GM19468 (cell line): ENCODE measurements at regions not wholly inside any gene's neighbourhood (a gene's known extent, or its start where the extent isn't known, plus 50 kb on each side); places are given as distances from the start of the nearest gene placed in this dataset.
"Not testable (repeated sequence)": the region's sequence is repeated elsewhere in the genome, so short reads cannot be mapped to it uniquely, and the experiment has no call there.

Source experiments
- ATAC-seq: cut with Tn5 transposase; IDR thresholded peaks from one replicate; pipeline ENCODE4 v1.9.1; 2021; ENCODE audit warnings: mild to moderate bottlenecking, moderate library complexity, moderate number of reproducible peaks; ENCODE audit not compliant: unreplicated experiment; ENCODE audit errors: extremely low read depth

- ATAC-seq: not testable (repeated sequence)
Measured at GRCh38 chr21:5101749-5102148, 5419.6 kb upstream of the TPTE start.

GRCh38 chr21:5103880-5104561, 5417.4 kb upstream of the TPTE start:
- ATAC-seq: not testable (repeated sequence)

GRCh38 chr21:5104562-5104928, 5416.8 kb upstream of the TPTE start:
- ATAC-seq: not testable (repeated sequence)

GRCh38 chr21:5105939-5106708, 5415.3 kb upstream of the TPTE start:
- ATAC-seq: peak; percentile 12

GRCh38 chr21:5106767-5107464, 5414.5 kb upstream of the TPTE start:
- ATAC-seq: not testable (repeated sequence)

- ATAC-seq: not testable (repeated sequence)
Measured at GRCh38 chr21:5107637-5108036, 5413.7 kb upstream of the TPTE start.

- not testable (repeated sequence) for ATAC-seq
Measured at GRCh38 chr21:5108048-5108775, 5413.2 kb upstream of the TPTE start.

GRCh38 chr21:5111197-5111596, 5410.2 kb upstream of the TPTE start:
- not testable (repeated sequence) for ATAC-seq

- ATAC-seq: not testable (repeated sequence)
Measured at GRCh38 chr21:5113092-5113491, 5408.3 kb upstream of the TPTE start.

GRCh38 chr21:5114468-5114867, 5406.9 kb upstream of the TPTE start:
- ATAC-seq: not testable (repeated sequence)

GRCh38 chr21:5114893-5115645, 5406.3 kb upstream of the TPTE start:
- ATAC-seq: not testable (repeated sequence)

GRCh38 chr21:5115646-5116343, 5405.6 kb upstream of the TPTE start:
- not testable (repeated sequence) for ATAC-seq

- not testable (repeated sequence) for ATAC-seq
Measured at GRCh38 chr21:5116344-5117123, 5404.8 kb upstream of the TPTE start.

GRCh38 chr21:5117135-5117534, 5404.2 kb upstream of the TPTE start:
- not testable (repeated sequence) for ATAC-seq

GRCh38 chr21:5117666-5118295, 5403.6 kb upstream of the TPTE start:
- ATAC-seq: not testable (repeated sequence)

- not testable (repeated sequence) for ATAC-seq
Measured at GRCh38 chr21:5118296-5118679, 5403.1 kb upstream of the TPTE start.

- ATAC-seq: not testable (repeated sequence)
Measured at GRCh38 chr21:5119179-5119578, 5402.2 kb upstream of the TPTE start.

- not testable (repeated sequence) for ATAC-seq
Measured at GRCh38 chr21:5121399-5121798, 5400.0 kb upstream of the TPTE start.
